ENCODE measurements at regions not wholly inside any gene's neighbourhood (a gene's known extent, or its start where the extent isn't known, plus 50 kb on each side); places are given as distances from the start of the nearest gene placed in this dataset.
"Not testable (repeated sequence)": the region's sequence is repeated elsewhere in the genome, so short reads cannot be mapped to it uniquely, and the experiment has no call there.

GRCh38 chr6:159538031-159538430 lies 155.0 kb downstream of the SOD2 start:
- TF ChIP-seq CTCF, POLR2A (IDR thresholded peaks at IDR 0.05): not testable (repeated sequence)
